Hepatocyte (in vitro differentiated cells): ENCODE measurements at regions not wholly inside any gene's neighbourhood (a gene's known extent, or its start where the extent isn't known, plus 50 kb on each side); places are given as distances from the start of the nearest gene placed in this dataset.

Experiments used
- DNase-seq: peaks from one replicate; pipeline ENCODE4 v3.0.0-alpha.2; 2016; ENCODE audit warnings: low spot score
- H2AFZ ChIP-seq: fragments of 200-600 bp; sonication (generic); 2 replicates; pipeline ENCODE4 v1.6.0; 2016; ENCODE audit warnings: antibody characterized with exemption, mild to moderate bottlenecking
- H3K27ac ChIP-seq: fragments of 200-600 bp; sonication (generic); 2 replicates; pipeline ENCODE4 v1.5.1; 2016; ENCODE audit warnings: mild to moderate bottlenecking
- H3K27me3 ChIP-seq: fragments of 200-600 bp; sonication (generic); 2 replicates; pipeline ENCODE4 v1.6.1; 2016
- H3K36me3 ChIP-seq: fragments of 200-600 bp; sonication (generic); replicated peaks from 2 replicates; pipeline ENCODE4 v1.5.1; 2016; ENCODE audit warnings: low read depth; ENCODE audit not compliant: insufficient read depth
- H3K4me1 ChIP-seq: fragments of 200-600 bp; sonication (generic); 2 replicates; pipeline ENCODE4 v1.5.1; 2016; ENCODE audit warnings: mild to moderate bottlenecking, moderate library complexity; ENCODE audit not compliant: insufficient read depth
- H3K4me2 ChIP-seq: fragments of 200-600 bp; sonication (generic); 2 replicates; pipeline ENCODE4 v1.6.0; 2016
- H3K4me3 ChIP-seq: fragments of 200-600 bp; sonication (generic); 2 replicates; pipeline ENCODE4 v1.5.1; 2016; ENCODE audit warnings: mild to moderate bottlenecking
- H3K79me2 ChIP-seq: fragments of 200-600 bp; sonication (generic); 2 replicates; pipeline ENCODE4 v1.6.0; 2017; ENCODE audit warnings: mild to moderate bottlenecking
- H3K9me2 ChIP-seq: fragments of 200-600 bp; sonication (generic); replicated peaks from 2 replicates; pipeline ENCODE4 v1.6.0; 2017; ENCODE audit warnings: mild to moderate bottlenecking; ENCODE audit not compliant: insufficient read depth
- H3K9me3 ChIP-seq: fragments of 200-600 bp; sonication (generic); 2 replicates; pipeline ENCODE4 v1.5.1; 2016; ENCODE audit warnings: low read depth, mild to moderate bottlenecking
- H4K20me1 ChIP-seq: fragments of 200-600 bp; sonication (generic); 2 replicates; pipeline ENCODE4 v1.6.0; 2016; ENCODE audit warnings: mild to moderate bottlenecking; ENCODE audit not compliant: insufficient read depth, poor library complexity, severe bottlenecking
- CTCF ChIP-seq: fragments of 200-600 bp; sonication (generic); IDR thresholded peaks from 2 replicates; pipeline ENCODE4 v1.5.1; 2016; ENCODE audit warnings: antibody characterized with exemption, mild to moderate bottlenecking; ENCODE audit not compliant: poor library complexity
- EZH2 ChIP-seq: fragments of 200-600 bp; sonication (generic); IDR thresholded peaks from 2 replicates; pipeline ENCODE4 v1.6.1; 2016; ENCODE audit warnings: antibody characterized with exemption, mild to moderate bottlenecking, borderline replicate concordance
- EZH2phosphoT487 ChIP-seq: fragments of 200-600 bp; sonication (generic); IDR thresholded peaks from one replicate; pipeline ENCODE4 v1.6.1; 2018; ENCODE audit warnings: antibody characterized with exemption, mild to moderate bottlenecking, low read depth, moderate library complexity; ENCODE audit not compliant: unreplicated experiment, severe bottlenecking
- WGBS: methylation state at CpG from one replicate; pipeline ENCODE4 v1.1.6; 2016; ENCODE audit warnings: low lambda C conversion rate; ENCODE audit errors: missing lambda C conversion rate; 5-methylcytosine and 5-hydroxymethylcytosine counted together

GRCh38 chr20:11155156-11155756 is 481.5 kb upstream of the JAG1 start:
- Histone ChIP-seq H2AFZ (no peak overlapping the region), H3K4me1 (no peaks in the 10 kb centered on the region), H3K27ac (no peak overlapping the region), H3K4me3 (no peak overlapping the region), H4K20me1 (no peaks in the 10 kb centered on the region), H3K27me3 (no peaks in the 10 kb centered on the region), H3K9me3 (no peaks in the 10 kb centered on the region), H3K9me2 (no peaks in the 10 kb centered on the region), H3K79me2 (no peaks in the 10 kb centered on the region), H3K36me3 (no peaks in the 10 kb centered on the region), H3K4me2 (no peak overlapping the region)
- no peak for TF ChIP-seq EZH2phosphoT487
- TF ChIP-seq EZH2, result no peak
- no peak for TF ChIP-seq CTCF
- 37% methylated on average over 1 of the region's 1 CpG for WGBS
- DNase-seq, result no peak

GRCh38 chr20:11156922-11157321 is 483.1 kb upstream of the JAG1 start:
- Histone ChIP-seq H3K4me2 (no peak overlapping the region), H3K36me3 (no peaks in the 10 kb centered on the region), H3K27ac (no peak overlapping the region), H3K79me2 (no peaks in the 10 kb centered on the region), H2AFZ (no peak overlapping the region), H3K9me3 (no peaks in the 10 kb centered on the region), H4K20me1 (no peaks in the 10 kb centered on the region), H3K4me3 (no peak overlapping the region), H3K4me1 (no peaks in the 10 kb centered on the region), H3K27me3 (no peaks in the 10 kb centered on the region), H3K9me2 (no peaks in the 10 kb centered on the region)
- no peak for DNase-seq
- TF ChIP-seq CTCF, result no peak
- TF ChIP-seq EZH2phosphoT487, result no peak
- TF ChIP-seq EZH2, result no peak
- WGBS, result 94% methylated on average over 3 of the region's 3 CpGs

GRCh38 chr20:11158146-11158545 is 484.3 kb upstream of the JAG1 start:
- no peaks in the 10 kb centered on the region for H3K36me3 ChIP-seq
- no peaks in the 10 kb centered on the region for H3K9me2 ChIP-seq
- no peak overlapping the region for H2AFZ ChIP-seq
- no peak overlapping the region for H3K4me3 ChIP-seq
- H3K4me2 ChIP-seq, result no peak overlapping the region
- H3K9me3 ChIP-seq, result no peaks in the 10 kb centered on the region
- H4K20me1 ChIP-seq, result no peaks in the 10 kb centered on the region
- no peak overlapping the region for H3K27ac ChIP-seq
- H3K4me1 ChIP-seq, result no peaks in the 10 kb centered on the region
- H3K79me2 ChIP-seq, result no peaks in the 10 kb centered on the region
- no peak for TF ChIP-seq CTCF
- TF ChIP-seq EZH2phosphoT487, result no peak
- TF ChIP-seq EZH2, result no peak
- no peak for DNase-seq
- 89% methylated on average over 2 of the region's 2 CpGs for WGBS
- H3K27me3 ChIP-seq, result no peaks in the 10 kb centered on the region
